Bone marrow (tissue), 2 donors: ENCODE measurements at regions not wholly inside any gene's neighbourhood (a gene's known extent, or its start where the extent isn't known, plus 50 kb on each side); places are given as distances from the start of the nearest gene placed in this dataset.

Source experiments
- DNase-seq, 2 donors: peaks; one replicate each; lab custom pipeline; 2025; lab: John Stamatoyannopoulos, UW

GRCh38 chr2:71936076-71937030 lies 211.3 kb downstream of the CYP26B1 start:
- DNase-seq = no peak

DNA sequence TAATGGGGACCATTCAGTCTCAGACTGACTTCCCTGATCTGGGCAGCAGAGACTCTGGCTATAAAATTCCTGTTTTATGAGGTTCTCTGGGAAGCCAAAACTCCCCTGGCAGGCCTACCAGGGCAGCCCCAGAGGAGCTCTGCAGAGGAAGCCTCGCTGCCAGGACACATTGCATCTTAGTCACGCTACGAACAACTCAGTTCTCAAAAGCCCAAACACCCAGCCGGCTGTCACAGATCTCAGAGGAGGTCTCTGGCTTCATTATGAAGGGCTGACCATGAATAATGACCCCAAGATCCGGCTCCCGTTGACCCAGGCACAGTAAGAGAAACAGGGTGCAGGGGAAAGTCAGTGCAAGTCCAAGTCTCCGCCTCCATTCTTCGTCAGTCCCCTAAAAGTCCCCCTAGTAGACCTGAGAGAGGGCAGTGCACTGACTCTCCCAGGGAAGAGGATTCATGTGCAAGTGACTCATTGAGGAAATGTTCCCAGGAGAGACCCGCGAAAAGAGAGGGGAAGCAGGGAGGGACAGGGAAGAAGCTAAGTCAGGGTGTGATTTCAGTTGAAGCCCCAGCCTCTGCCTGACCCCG lies 212.3 kb downstream of the CYP26B1 start:
- DNase-seq = no peak

DNA sequence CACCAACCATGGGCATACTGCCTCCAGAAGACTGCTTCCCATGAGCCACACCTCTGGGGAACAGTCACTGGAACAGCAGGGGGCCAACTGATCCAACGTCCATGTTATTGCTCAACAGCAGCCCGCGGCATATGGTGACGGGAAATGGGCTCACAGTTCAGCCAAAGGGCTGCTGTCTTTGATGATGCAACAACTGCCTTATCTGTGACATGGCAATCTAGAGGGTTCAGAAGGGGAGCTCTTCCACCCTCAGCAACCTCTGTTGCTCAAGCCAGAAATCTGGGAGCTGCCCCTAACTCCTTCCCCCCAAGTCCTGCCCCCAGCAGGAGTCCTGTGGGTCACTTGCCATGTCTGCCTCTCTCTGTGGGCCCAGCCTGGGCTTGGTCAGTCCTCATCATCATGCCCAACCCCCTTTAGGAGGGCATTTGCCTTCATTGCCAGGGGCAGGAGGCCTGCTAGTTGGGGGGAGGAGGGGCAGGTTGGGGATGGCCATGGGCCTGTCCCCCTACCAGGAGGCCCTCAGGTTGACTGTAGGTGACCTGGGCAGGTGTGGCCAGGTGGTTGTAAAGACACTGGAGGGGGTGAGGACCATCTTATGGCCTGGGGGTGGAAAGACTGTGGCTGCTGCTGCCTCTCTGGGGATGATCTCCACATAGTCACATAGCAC lies 212.9 kb downstream of the CYP26B1 start:
- no peak for DNase-seq

DNA sequence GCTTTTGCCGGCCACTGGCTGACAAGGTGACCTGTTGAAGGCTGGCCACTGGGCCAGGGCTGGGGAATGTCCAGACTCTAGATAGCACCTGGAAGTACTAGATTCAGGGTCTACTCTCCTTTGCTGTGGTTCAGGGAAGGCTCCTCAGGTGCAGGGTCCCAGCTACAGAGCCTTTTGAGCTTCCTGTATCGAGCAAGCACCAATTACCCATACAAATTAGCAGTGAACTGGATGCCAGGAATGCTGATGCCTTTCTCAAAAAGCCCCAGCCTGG lies 213.4 kb downstream of the CYP26B1 start:
- DNase-seq = no peak

DNA sequence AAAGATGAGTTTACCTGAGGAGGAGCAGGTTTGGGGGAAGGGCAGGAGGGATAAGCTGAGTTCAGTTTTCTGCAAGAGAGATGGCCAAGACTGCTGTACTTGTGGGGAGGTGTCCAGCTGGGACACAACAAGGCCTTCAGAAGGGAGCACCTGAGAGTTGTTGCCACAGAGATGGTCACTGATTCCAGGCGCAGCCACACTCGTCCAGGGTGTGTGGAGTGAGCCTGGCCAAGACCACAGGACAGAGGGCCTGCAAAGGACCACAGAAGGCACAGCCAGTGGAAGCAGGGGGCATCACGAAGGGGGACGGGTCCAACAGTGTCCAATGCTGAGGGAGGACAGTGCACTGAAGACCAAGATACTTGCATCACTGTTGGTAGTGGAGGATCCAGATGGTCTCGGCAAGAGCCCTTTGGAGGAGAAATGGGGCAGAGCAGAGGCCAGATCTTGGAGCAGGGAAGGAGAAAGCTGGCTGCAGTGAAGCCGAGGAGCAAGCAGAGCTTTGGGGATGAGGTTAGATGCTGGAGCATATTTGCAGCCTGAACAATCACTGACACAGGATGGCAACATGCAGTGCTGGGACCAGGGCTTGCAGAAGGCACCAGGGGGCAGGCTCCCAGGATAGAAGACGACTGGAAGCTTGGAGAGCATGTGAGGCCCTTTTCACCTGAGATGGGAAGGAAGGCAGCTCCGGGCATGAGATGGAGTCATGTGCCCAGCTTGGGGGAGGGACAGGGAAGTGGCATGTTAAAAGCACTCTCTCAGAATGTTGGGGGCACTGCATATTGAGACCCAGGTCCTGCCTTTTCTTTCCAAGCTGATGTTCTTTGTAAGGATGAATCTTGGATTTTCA lies 214.0 kb downstream of the CYP26B1 start:
- DNase-seq = no peak

DNA sequence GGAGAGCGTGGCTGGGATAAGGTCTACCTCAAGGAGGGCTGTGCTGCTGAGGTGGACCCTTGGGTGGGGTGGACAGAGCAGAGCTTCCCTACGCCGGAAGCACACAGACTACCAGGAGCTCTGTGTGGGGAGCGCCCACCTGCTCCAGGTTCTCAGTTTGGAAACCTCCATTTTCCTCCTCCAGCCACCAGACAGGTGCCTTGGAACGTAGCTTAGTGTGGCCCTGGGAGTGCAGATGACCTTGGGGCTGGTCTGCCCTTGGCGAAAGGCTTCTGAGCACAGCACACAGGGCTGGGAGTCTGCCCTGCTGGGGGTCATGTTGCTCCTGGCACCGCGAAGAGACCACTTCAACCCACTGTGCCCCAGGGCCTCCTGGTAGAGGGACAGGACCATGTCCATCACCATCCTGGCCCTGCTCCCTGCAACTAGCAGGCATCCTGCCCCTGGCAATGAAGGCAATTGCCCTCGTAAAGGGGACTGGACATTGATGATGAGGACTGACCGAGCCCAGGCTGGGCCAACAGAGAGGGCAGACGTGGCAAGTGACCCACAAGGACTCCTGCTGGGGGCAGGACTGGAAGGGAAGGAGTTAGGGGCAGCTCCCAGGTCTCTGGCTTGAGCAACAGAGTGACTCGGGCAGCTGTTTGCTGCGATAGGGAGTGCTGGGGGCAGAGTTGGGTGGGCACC lies 214.7 kb downstream of the CYP26B1 start:
- DNase-seq = no peak

- DNase-seq = no peak
Observed at GRCh38 chr2:71932037-71932779, 215.5 kb downstream of the CYP26B1 start.

GRCh38 chr2:71930049-71930681 lies 217.5 kb downstream of the CYP26B1 start:
- no peak for DNase-seq

DNA sequence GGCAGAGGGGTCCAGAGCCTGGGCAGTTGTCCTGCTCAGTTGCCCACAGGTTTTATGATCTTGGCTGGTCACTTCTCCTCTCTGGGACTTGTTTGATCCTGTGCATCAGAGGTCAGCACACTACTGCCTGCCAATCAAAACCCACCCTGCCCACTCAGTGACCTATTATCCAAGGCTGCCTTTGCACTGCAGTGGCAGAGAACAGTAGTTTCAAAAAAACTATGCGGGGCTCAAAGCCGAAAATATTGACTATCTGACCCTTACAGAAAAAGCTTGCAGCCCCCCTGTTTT lies 218.2 kb downstream of the CYP26B1 start:
- no peak for DNase-seq

GRCh38 chr2:71928734-71929481 lies 218.8 kb downstream of the CYP26B1 start:
- no peak for DNase-seq

GRCh38 chr2:71927757-71928715 lies 219.6 kb downstream of the CYP26B1 start:
- DNase-seq = no peak

DNA sequence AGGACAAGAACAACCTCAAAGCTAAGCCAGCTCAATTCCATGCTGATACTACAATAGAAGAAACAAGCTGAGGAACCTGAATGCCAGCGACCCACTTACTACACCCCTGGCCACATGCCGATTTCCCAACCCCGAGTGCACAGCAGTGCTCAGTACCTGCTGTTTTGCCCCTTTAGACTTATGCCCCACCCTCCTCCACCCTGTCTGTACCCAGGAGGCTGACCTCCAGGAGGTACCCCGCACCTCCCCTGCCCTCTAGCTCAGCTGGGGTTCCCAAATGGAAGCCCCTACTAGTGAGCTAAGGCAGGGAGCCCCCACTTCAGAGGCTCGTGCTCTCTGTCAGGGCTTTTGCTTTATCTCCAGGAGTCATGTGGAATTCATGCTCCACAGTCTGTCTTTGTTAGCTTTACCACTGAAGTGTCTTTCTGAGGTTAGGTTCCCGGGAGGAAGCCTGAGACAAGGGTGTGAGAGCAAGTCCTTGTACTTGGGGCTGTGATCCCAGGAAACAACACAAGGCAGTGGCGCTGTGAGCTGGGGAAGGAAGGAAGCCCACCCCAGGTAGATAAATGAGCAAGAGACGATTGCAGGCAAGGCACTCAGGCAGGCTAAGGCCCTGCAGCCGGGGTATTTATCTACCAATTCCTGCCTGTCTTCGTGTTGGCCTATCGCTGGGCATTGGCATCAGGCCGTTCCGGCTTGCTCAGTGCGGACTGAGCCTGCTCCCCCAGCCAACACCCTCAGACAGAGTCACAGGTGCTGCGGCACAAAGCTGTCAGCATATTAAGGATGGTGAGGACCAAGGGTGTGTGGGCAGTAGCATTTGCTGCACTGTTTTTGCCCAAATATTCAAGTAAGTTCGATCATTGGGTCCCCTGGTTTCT lies 220.5 kb downstream of the CYP26B1 start:
- DNase-seq = no peak

DNA sequence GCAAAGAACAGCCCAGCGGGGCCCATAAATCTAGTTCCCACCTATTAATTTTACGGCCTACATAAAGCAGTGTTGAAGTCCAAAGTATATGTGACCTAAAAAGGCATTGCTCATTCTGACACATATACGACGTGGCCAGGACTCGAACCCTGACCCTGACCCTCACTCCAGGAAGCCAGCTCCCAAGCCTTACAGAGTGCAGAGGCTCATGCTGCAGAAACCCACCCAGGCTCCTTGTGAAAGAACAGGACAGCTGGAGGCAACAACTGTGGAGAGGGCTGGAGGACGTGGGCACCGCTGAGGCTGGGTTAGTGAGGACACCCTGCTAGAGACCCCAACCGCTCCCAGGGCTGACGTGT lies 221.6 kb downstream of the CYP26B1 start:
- DNase-seq = no peak

DNA sequence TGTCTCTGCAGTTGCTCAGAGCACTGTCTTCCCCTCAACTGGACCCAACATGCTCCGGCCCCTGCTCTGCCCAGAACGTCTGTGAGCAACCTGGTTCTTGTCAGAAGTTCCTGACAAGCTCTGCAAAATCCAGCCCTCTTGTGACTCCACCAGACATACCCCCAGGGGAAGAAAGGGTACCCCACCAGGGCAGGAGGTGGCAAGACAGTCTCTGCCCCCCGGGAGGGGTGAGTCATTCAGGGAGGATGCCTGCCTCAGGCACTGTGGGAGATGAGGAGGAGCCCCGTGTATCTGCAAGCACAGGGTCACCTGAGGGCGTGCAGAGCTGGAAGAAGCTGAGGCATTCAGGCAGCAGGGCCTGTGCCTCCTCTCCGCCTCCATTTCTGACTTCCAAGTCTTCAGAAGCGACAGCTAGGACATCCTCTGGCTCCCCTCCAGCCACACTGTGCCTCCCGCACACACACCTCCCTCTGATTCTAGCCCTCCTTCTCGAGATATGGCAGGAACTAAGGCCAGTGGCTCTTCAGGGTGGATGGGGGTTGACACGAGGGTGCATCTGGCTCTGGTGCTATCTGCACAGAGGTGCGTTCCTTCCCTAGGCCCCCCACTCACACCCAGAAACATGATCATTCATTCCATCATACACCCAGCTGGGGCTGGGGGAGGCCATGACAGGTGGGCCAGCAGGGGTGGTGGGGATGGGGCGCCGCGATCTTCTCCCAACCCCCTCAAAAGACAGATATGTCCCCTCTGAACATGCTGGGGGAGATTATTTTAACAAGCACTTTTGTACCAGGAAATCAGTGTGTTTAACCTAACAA lies 222.2 kb downstream of the CYP26B1 start:
- DNase-seq = no peak

- DNase-seq = no peak
Observed at GRCh38 chr2:71923887-71924533, 223.7 kb downstream of the CYP26B1 start.

DNA sequence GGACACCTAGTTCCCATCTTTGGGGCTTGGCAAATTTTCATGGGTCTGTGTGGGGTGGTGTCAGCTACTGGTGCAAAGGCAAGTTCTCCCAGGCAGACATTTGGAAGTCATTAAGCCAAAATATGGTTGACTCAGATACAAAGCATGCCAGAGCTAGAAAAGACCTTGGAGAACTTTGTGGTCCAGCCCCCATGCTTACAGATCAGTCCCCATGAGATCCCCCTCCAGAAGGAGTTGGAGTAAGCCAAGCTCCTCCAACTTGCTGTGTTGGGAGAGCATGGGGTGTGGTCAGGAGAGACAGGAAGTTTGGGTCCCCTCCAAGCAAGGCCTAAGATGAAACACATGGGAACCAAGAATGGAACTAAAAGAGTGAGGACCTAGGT lies 224.5 kb downstream of the CYP26B1 start:
- DNase-seq = no peak
